Central memory CD4-positive, alpha-beta T cell (primary cell): ENCODE measurements at regions not wholly inside any gene's neighbourhood (a gene's known extent, or its start where the extent isn't known, plus 50 kb on each side); places are given as distances from the start of the nearest gene placed in this dataset.
"Not testable (repeated sequence)": the region's sequence is repeated elsewhere in the genome, so short reads cannot be mapped to it uniquely, and the experiment has no call there.

ENCODE experiments used
- DNase-seq: peaks from one replicate; pipeline ENCODE4 v3.0.0; 2022

DNA sequence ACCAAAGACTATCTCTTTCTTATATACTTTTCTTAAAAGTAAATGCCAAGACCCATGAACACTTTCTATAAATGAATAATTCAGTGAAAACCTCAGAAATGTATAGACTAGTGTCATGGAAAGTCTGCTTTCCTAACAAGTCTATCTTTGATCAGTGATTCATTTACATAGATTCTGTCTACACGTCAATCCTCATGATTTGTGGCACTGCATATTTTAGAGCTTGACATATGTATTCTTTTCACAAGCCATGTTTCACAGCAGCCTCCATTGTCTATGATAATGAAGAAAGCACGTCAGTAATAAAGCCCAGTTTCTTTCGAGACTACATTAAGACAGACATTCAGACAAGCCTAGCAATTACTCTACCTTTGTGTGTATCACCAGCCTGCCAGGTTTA is 486.6 kb downstream of the IRS1 start:
- DNase-seq = no peak

DNA sequence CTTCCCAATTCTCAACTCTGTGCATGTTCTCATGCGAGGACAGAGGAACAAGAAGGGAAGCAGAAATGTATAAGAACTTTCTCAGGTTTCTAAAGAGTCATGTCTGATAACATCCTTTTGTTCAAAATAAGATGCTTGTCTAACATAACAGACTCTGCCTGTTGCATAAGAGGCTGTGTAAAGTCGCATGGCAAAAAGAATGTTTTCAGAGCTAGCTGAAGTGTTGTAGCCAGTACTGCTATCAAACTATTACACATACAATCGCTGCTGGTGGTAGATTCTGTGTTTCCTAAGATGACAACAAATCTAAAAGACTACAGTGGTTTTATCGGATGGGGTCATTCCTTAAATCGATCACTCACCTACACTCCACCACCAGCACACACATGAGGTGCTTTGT is 487.5 kb downstream of the IRS1 start:
- no peak for DNase-seq

DNA sequence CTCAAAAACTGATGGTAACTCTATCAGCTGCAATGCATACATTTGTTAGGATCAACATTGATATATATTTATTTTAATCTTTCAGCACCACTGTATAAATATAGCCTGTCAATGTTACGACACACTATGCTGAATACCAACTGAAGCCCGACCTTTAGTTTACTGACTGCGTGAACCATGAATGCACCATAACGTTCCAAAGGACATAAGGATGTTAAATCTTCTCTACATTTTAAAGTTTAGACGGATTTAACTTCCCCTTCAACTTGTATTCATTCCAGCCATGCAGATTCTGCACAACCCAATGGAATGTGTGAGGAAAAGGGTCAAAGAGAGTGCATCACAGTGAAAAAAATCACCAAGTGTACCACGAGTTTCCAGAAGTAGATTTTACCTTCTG is 489.5 kb downstream of the IRS1 start:
- no peak for DNase-seq

DNA sequence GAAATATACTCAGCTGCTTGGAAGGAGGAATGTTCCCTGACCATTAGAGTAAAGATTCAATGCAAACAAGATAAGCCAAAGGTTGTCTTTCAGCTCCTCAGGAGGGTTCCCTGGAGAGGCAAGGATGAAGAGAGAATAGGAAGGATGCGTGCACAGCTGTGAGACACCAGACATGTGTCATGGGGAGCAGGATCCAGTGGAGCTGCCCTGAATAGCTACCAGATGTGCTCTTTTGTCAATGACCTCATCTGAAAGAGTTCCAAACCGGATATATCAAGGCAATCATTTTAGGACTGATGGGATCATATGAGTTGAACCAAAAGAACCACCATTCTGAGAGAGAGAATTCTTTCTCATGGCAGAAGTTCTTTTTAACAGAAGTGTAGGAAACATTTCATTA is 490.6 kb downstream of the IRS1 start:
- DNase-seq = no peak

DNA sequence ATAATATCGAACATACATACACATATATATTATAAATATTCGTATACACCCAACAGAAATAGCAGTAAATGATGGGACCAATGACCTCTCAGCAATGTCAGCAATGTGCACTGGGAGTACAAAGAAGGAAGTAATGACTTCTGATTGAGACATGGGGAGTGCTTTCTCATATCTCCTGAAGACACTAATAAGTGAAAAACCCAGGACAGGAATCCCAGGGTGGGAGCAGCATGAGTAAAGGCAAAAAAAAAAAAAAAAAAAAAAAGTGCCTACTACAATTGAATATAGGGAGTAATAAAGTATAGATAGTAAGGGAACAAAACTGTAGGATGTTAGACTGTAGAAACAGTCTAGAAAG is 491.3 kb downstream of the IRS1 start:
- no peak for DNase-seq

DNA sequence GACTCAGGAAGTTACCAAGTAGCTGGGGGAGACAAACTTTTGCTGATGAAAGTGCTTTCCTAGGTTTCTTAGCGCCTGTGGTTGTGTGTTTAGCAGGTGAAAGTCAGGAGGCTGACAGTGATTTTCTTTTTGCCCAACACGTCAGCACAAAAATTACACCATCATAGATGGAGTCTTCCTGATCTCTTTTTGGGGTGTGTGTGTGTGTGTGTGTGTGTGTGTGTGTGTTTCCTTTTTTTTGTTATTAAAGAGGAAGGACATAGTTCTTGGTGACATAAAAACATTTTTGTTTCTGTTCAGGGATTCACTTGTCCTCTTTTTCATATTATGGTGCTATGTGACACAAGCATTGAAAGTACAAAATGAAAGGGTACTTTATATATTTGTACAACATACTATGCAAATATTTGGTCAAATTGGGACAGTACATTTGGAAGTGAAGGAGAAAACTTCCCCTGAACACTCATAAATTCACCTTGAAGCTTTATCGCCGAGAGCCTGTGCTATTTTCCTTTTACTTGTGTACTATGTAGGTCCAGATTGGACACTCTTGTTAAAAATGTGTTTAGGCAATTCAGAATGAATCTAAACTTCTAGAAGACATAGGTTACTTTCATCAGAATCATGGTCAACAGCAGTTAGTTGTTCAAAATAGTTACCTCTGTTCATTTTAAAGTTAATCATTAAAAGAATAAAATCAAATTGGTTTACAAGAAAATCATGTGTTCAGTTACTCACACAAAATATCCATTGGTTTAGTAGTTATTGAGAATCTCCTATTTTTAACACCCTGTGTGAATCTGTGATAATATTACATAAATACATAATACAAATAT is 491.9 kb downstream of the IRS1 start:
- no peak for DNase-seq

DNA sequence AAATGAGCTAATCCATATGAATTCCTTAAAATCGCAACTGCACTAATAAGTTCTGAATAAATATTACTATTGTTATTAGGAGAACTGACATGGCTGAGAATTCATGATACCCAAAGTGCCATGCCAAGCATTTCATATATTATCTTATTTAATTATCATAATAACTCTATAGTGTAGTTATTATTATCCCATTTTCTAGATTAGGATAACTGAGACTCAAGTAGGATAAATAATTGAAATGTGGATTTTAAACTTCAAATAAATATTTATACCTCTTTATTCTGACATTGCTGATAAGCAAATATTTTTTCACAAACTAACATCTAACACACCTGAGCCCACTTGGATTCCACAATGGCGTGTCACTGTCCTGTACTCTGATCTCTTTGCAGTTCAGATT is 492.7 kb downstream of the IRS1 start:
- no peak for DNase-seq

DNA sequence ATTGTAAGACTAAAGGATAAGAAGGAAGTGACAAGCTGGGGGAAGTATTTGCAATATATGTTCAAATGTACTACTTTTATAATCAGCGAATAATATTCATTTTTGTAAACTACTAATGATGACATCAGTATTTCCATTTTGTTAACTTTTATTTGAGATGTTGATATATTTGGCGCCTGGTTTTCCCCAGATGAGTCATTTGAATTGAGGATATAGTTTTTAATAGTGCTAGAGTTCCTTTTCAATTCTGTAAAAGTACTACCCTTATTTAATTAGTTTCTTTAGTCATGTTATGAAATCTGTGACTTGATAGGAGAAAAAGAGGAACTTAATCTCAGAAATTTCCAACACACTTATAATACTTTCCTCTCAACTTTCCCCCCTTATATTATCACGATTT is 495.3 kb downstream of the IRS1 start:
- DNase-seq = no peak

DNA sequence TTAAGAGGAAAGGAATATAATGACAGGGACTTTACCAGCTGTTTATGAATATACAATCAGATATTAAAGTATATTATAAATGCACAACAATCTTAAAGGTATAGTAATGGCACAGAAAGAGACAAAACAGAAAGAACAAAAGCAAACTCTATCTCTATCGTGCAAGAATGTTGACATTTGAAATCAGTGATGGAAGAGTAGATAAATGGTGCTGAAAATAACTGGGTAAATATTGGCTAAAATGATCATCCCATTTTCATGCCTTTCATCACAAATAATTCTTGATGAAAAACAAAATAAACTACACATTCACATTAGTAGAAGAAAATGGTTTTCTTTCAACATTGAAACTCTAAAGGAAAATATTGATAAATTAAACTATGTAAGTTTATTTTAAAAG is 495.9 kb downstream of the IRS1 start:
- DNase-seq = no peak

DNA sequence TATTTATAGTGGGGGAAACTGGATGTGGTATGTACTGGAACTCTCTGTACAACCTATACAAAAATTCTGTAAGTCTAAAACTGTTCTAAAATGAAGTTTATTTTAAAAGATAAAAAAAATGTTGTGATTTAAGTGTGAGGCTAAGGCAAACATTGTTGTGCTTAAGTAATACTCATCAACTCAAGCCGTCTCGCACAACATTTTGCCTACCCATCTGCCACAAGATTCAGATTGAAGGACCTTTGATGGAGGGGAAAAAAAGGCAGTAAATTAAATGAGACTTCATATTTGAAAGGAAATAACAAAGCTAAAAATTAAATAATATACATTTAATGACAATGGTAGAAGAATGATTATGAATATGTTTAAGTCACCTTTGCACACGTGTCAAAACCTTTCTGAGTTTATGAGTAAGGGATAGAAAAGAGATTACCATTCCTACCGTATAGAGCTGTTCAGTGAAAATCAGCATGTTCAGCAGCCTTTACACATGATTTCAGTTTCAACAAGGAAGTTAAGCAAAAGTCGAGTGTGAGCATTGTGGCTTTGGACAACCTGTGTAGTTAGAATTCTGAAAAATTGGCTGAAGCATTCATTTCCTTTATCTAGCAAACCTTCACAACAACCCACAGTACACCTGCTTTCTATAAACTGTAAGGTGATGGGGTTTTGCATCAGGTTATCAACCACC is 499.3 kb downstream of the IRS1 start:
- DNase-seq = no peak

DNA sequence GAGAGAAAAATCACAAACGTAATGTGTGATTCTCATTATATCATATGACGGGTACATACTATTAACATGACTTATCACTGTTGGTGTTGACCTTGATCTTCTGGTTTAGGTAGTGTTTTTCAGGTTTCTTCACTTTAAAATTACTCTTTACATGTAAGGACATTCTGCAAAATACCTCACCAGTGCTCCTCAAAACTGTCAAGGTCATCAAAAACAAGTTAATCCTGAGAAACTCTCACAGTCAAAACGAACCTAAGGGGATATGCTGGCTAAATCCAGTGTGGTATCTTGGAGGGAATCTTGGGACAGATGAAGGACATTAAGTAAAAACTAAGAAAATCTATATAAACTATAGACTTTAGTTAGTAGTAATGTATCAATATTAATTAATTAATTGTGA is 499.8 kb downstream of the IRS1 start:
- DNase-seq = no peak

DNA sequence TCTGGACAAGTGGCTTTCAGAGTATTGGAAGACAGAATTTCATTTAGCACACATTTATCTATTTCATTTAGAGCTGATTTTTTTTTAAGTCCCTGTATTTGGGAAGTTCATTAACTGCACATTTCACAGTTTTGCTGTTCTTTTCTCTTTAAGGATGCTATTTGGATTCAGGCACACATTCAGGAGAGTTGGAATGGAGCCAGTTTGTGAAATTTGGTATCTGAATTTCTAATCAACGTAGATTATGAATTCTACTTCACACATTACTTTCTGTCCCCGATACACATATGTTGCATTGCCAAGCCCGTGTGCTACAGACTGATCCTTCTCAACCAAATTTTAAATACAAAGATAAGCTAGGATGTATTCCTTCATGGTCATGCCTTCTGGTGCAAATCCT is 503.9 kb downstream of the IRS1 start:
- DNase-seq = no peak

DNA sequence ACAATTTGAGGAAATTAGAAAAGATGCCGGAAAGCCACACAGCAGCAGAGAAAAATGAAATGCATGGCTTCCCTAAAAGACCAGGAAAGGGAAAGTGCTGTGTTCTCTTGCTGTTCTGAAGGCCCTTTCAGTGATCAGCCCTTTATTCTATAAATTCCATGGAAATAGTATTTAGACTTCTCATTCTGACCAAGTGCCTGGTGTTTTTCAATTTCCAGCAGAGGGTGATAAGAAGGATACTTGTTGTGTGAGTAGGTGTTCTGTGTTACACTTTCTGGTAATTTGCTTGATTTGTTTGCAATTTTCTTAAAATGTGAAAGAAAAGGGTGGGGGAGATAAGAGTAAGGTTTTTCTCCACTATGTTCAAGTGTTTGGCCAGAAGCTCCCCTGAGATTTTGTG is 504.5 kb downstream of the IRS1 start:
- no peak for DNase-seq

DNA sequence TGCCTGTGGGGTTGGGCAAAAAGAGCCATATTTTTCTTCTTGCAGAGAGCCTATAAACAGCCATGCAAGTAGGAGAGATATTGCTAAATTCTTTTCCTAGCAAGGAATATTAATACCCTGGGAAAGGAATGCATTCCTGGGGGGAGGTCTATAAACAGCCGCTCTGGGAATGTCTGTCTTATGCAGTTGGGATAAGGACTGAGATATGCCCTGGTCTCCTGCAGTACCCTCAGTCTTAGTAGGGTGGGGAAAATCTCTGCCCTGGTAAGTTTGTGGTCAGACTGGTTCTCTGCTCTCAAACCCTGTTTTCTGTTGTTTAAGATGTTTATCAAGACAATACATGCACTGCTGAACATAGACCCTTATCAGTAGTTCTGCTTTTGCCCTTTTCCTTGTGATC is 508.3 kb downstream of the IRS1 start:
- DNase-seq = not testable (repeated sequence)

DNA sequence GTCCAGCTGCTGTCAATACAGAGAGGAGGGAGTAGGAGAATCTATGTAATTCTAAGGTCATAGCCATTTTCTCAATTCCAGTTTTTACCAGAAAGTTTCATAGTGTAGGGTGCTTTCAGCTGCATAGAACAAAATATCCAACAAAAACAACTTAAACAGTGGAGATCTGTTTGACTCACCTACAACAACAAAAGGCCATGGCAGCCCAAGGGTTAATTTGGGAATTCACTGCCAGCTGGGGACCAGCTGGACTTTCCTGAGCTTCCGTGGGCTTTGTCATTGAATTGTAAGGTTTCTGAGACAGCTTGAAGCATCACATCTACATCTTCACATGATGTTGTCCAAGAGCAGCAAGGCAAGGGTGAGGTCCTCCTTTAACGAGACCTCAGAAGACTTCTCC is 512.7 kb downstream of the IRS1 start:
- DNase-seq = no peak

DNA sequence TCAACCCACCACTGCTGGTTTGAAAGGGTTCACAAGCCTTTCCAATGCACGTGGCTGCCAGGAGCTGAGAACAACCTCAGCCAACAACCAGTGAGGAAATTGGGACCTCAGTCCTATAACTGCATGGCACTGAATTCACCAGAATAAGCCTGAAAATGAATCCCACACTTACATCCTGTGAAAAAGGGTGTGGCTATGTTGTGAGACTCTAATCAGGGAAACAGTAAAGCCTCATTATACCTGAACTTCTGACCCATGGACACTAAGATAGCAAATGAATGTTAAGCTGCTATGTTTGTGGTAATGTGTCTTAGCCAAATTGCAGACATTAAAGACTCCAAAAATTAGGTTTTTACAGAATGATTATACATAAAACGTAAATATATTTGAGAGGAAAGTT is 515.8 kb downstream of the IRS1 start:
- no peak for DNase-seq

DNA sequence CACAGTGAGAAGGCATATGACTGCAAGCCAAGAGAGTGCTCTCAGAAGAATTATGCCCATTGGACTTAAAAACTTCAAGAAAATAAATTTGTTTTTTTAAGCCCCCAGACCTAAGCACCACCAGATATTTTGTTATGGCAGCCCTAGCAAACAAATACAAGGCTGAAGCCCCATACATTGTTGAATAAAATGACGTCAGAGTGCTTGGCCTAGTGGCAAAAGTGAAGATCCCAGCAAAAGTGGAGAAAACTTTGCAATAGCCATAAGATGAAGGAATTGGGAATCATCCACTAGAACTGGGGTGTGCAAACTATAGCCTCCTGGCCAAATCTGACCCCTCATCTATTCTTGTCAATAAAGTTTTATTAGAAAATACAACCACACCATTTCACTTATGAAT is 517.5 kb downstream of the IRS1 start:
- no peak for DNase-seq

DNA sequence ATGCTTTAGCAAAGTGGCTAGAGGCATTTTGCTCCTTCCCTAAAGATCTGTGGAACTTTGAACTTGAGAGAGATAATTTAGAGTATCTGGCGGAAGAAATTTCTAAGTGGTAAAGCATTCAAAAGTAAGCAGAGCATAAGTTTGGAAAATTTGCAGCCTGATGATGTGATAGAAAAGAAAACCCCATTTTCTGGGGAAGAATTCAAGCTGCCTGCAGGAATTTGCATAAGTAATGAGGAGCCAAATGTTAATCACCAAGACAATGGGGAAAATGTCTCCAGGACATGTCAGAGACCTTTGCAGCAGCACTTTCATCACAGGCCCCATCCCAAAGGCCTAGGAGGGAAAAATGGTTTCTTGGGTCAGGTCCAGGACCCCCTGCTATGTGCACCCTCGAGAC is 519.5 kb downstream of the IRS1 start:
- DNase-seq = not testable (repeated sequence)

DNA sequence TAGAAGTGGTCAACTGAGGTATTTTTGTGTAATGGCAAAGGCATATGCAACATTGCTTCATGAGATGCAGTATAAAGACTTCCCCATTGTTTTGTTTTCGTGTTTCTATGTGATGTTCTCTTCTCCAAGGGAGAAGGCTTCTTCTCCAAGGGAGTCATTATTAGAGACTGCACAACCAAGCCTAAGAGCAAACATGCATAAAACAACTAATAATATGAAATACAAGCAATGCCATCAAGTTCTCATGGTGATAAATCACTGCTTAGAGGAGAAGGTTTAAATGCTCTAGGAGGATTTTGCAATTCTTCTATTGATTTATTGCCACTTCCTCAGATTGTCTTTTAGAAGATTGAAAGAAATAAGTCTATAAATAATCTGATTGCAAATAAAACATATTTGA is 524.4 kb downstream of the IRS1 start:
- DNase-seq = no peak

DNA sequence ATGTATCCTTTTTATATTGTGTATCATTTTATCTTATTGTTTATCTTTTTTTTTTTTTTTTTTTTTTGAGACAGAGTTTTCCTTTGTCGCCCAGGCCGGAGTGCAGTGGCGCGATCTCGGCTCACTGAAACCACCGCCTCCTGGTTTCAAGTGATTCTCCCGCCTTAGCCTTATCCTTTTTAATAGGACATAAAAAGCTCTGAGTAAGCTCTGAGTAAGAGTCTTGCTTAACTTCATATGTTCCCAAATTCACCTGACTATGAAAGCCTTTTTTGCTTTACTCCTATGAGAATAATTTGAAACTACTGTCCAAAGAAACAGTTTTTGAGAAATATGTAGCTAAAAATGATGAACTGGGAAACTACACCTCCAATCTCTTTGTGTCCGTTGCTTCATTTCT is 525.5 kb downstream of the IRS1 start:
- no peak for DNase-seq

DNA sequence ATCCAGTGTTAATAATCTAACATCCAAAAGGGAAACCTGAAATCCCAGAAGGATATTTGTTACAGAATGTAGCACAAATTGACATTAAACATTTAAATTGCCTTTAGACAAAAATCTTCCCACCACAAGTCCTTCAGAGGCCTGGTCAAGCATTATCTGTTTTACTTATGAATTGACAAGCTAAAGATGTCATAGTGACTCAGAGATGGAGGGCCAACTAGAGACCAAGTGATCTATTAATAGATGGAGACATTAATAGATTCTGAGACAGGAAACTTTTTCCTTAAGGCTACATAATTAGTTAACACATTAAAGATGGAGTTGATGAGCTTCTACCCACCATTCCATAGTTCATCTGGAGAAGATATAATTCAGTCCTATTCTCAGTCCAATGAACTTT is 526.2 kb downstream of the IRS1 start:
- no peak for DNase-seq

DNA sequence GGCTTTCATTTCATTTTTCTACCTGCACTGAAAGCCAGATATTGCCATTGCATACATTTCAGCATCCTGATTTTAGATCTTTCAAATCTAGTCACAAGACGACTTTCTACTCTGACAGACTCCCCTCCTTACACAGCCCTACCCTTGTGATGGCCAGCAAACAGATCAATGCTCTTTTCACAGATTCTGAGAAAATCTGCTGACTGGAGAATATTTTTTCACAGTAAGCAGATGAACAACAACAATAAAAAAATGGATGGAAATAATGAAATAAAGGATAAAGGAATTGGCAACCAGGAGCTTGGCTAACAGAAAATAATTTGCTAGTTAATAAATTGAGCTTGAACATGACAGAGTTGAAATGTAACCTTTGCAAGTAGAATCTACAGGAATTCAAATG is 527.2 kb downstream of the IRS1 start:
- DNase-seq = no peak

DNA sequence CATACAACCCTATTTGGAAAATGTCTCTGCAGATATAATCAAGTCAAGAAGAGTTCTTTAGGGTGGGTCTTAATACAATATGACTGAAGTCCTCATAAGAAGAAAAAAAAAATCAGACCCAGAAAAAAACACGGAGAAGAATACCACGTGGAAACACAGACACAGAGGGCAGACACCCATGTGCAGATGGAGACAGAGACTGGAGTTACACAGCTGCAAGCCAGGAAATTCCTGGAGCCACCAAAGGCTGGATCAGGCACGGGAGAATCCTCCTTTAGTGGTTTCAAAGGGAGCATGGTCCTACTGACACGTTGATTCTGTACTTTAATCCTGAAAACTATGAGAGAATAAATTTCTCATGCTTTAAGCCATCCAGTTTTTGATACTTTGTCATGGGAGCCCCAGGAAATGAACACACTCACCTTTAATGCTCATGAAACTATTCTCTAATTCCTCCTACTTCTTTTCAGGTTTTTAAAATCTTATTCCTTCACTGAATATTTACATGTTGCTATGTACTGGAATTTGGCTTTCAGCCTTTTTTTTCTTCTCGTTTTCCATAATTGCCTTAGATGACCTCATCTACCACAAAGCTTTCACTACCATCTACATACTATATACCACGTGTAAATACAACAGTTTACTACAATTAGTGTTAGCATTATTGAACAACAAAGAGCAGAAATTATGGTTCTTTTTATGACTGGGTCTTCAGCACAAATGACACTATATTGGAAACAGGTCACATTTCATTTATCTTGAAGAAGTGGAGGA is 529.1 kb downstream of the IRS1 start:
- no peak for DNase-seq
